SU-DHL-6 (cell line): ENCODE measurements at regions not wholly inside any gene's neighbourhood (a gene's known extent, or its start where the extent isn't known, plus 50 kb on each side); places are given as distances from the start of the nearest gene placed in this dataset.

Experiments used
- H2AFZ ChIP-seq: fragments of 200-600 bp; sonication (generic); 2 replicates; pipeline ENCODE4 v1.6.1; 2014; ENCODE audit warnings: low read depth, mild to moderate bottlenecking, moderate library complexity, mixed read lengths, antibody characterized with exemption, low read length; ENCODE audit not compliant: severe bottlenecking
- H3F3A ChIP-seq: fragments of 200-600 bp; shearing (Covaris generic); 2 replicates; pipeline ENCODE4 v1.6.0; 2016; ENCODE audit warnings: antibody characterized with exemption, mild to moderate bottlenecking; ENCODE audit not compliant: insufficient read depth
- H3K27ac ChIP-seq: fragments of 200-600 bp; sonication (generic); 2 replicates; pipeline ENCODE4 v1.5.1; 2016; ENCODE audit warnings: low read depth, mild to moderate bottlenecking, low read length, moderate library complexity, mixed read lengths
- H3K27me3 ChIP-seq: fragments of 200-600 bp; sonication (generic), shearing (Covaris generic); 2 replicates; pipeline ENCODE4 v1.6.0; 2014; ENCODE audit warnings: mild to moderate bottlenecking, low read length
- H3K36me3 ChIP-seq: fragments of 200-600 bp; sonication (generic); 2 replicates; pipeline ENCODE4 v1.6.1; 2014; ENCODE audit warnings: mild to moderate bottlenecking, low read length, mixed read lengths
- H3K4me2 ChIP-seq: fragments of 300-600, 200-600 bp; shearing (Covaris generic), sonication (generic); 2 replicates; pipeline ENCODE4 v1.6.0; 2014; ENCODE audit warnings: low read length, low read depth, mild to moderate bottlenecking; ENCODE audit not compliant: poor library complexity, severe bottlenecking
- H3K4me3 ChIP-seq: fragments of 200-600 bp; sonication (generic); 2 replicates; pipeline ENCODE4 v1.5.1; 2014; ENCODE audit warnings: antibody characterized with exemption, low read length, mild to moderate bottlenecking, mixed read lengths; ENCODE audit not compliant: insufficient read depth, poor library complexity, severe bottlenecking
- H3K79me2 ChIP-seq: fragments of 200-600 bp; sonication (generic); 2 replicates; pipeline ENCODE4 v1.6.1; 2014; ENCODE audit warnings: mild to moderate bottlenecking, low read length, moderate library complexity; ENCODE audit not compliant: insufficient read depth
- H3K9ac ChIP-seq: fragments of 200-600 bp; sonication (generic); 2 replicates; pipeline ENCODE4 v1.7.0; 2014; ENCODE audit warnings: mild to moderate bottlenecking, low read length
- H3K9me2 ChIP-seq: fragments of 200-600 bp; sonication (generic); replicated peaks from 2 replicates; pipeline ENCODE4 v1.6.1; 2014; ENCODE audit warnings: low read length; ENCODE audit not compliant: insufficient read depth
- H3K9me3 ChIP-seq: fragments of 200-600 bp; sonication (generic); 2 replicates; pipeline ENCODE4 v1.6.1; 2014; ENCODE audit warnings: low read length, mixed read lengths; ENCODE audit not compliant: insufficient read depth
- H4K20me1 ChIP-seq: fragments of 200-600 bp; sonication (generic); 2 replicates; pipeline ENCODE4 v1.6.1; 2014; ENCODE audit warnings: low read depth, mild to moderate bottlenecking, antibody characterized with exemption, low read length, moderate library complexity, mixed read lengths
- CTCF ChIP-seq: fragments of 200-600 bp; sonication (generic); IDR thresholded peaks from one replicate; pipeline ENCODE4 v1.5.1; 2017; ENCODE audit warnings: antibody characterized with exemption, mild to moderate bottlenecking, low read length, moderate library complexity; ENCODE audit not compliant: insufficient read depth, poor library complexity, severe bottlenecking
- EZH2phosphoT487 ChIP-seq: fragments of 200-600 bp; sonication (generic), shearing (Covaris generic); conservative IDR thresholded peaks from 2 replicates; pipeline ENCODE4 v1.6.1; 2018; ENCODE audit warnings: mild to moderate bottlenecking, antibody characterized with exemption, low read length, moderate library complexity, mixed read lengths

GRCh38 chr18:25563816-25564683, 212.1 kb upstream of the ZNF521 start:
- Histone ChIP-seq H2AFZ (no peak overlapping the region), H3K9me3 (no peaks in the 10 kb centered on the region), H3K36me3 (no peaks in the 10 kb centered on the region), H3K79me2 (no peaks in the 10 kb centered on the region), H3K4me3 (no peak overlapping the region), H3K27ac (no peak overlapping the region), H3K4me2 (no peak overlapping the region), H3K9me2 (no peaks in the 10 kb centered on the region), H4K20me1 (no peaks in the 10 kb centered on the region), H3F3A (no peaks in the 10 kb centered on the region), H3K9ac (no peak overlapping the region), H3K27me3 (no peaks in the 10 kb centered on the region)
- TF ChIP-seq CTCF (no peak), EZH2phosphoT487 (no peak)

GRCh38 chr18:25563346-25563745, 211.4 kb upstream of the ZNF521 start:
- no peak overlapping the region for H3K4me3 ChIP-seq
- H3K9me2 ChIP-seq = no peaks in the 10 kb centered on the region
- H3K9me3 ChIP-seq = no peaks in the 10 kb centered on the region
- no peaks in the 10 kb centered on the region for H3F3A ChIP-seq
- H3K36me3 ChIP-seq = no peaks in the 10 kb centered on the region
- H3K4me2 ChIP-seq = no peak overlapping the region
- H3K27ac ChIP-seq = no peak overlapping the region
- H3K79me2 ChIP-seq = no peaks in the 10 kb centered on the region
- TF ChIP-seq EZH2phosphoT487 (no peak), CTCF (no peak)
- H4K20me1 ChIP-seq = no peaks in the 10 kb centered on the region
- H3K9ac ChIP-seq = no peak overlapping the region
- H2AFZ ChIP-seq = no peak overlapping the region
- H3K27me3 ChIP-seq = no peaks in the 10 kb centered on the region

- no peaks in the 10 kb centered on the region for H3K27me3 ChIP-seq
- H3K9me3 ChIP-seq = no peaks in the 10 kb centered on the region
- no peaks in the 10 kb centered on the region for H4K20me1 ChIP-seq
- no peaks in the 10 kb centered on the region for H3K36me3 ChIP-seq
- H3K9ac ChIP-seq = no peak overlapping the region
- no peaks in the 10 kb centered on the region for H3K9me2 ChIP-seq
- H3F3A ChIP-seq = no peaks in the 10 kb centered on the region
- TF ChIP-seq EZH2phosphoT487 (no peak), CTCF (peak; percentile 72)
- H3K27ac ChIP-seq = no peak overlapping the region
- H2AFZ ChIP-seq = no peak overlapping the region
- no peak overlapping the region for H3K4me3 ChIP-seq
- no peaks in the 10 kb centered on the region for H3K79me2 ChIP-seq
- no peak overlapping the region for H3K4me2 ChIP-seq
Observed at GRCh38 chr18:25561918-25562317, 210.0 kb upstream of the ZNF521 start.
